NAMALWA (cell line): ENCODE measurements at regions not wholly inside any gene's neighbourhood (a gene's known extent, or its start where the extent isn't known, plus 50 kb on each side); places are given as distances from the start of the nearest gene placed in this dataset.

Source experiments
- DNase-seq: peaks from one replicate; pipeline ENCODE4 v3.0.0-alpha.2; 2015; ENCODE audit warnings: low spot score

DNA sequence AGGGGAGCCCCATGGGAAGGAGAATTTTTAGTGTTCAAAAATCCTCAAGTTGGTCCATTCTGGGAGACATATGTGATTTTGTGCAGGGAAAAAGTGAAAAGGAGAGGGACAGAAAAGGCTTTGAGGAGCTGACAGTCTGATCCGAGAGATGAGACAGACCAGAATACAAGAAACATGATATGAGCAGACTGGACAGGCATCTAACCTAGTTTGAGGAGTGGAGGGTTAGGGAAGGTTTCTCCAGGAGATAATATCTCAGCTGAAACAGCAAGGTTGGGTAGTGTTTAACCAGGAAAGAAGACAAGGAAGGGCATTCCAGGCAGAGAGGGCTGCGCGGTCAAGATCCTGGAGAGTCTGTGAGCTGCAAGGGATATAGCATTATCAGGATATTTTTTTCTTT, 101.4 kb upstream of the NCAM1 start:
- DNase-seq = no peak

DNA sequence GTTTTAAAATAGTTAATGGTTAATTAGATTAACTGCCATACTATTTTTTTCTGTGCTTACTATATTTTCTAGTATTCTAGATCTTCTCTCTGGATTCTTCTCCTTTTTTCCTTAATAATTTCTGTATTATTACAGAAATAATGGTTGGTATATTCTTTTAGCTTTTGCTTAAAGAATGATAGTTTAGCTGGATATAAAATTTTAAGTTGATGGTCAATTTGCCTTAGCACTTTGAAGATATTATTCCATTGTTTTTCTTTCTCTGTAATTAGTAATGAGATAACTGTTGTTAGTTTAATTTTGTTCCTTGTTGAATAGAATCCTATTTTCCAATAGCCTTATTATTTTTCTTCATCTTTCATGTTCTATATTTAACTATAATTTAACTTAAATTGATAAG, 99.9 kb upstream of the NCAM1 start:
- DNase-seq = no peak

DNA sequence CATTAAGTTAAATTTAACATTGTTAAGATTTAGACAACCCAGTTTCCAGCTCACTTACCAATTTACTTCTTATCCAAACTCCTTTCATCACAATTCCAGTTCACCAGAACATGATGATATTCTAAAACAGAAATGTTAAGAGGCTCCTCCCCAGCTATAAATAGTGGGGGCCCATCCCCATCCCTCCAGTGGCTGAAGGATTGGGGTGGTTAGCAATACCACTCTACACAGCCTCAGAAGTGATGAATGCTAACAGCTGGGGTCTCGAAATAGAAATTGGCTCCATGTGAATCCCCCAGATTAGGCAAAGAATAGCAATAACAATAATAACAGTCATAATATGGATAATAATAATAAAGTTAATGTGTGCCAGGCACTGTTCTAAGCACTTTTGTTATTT, 97.9 kb upstream of the NCAM1 start:
- no peak for DNase-seq

DNA sequence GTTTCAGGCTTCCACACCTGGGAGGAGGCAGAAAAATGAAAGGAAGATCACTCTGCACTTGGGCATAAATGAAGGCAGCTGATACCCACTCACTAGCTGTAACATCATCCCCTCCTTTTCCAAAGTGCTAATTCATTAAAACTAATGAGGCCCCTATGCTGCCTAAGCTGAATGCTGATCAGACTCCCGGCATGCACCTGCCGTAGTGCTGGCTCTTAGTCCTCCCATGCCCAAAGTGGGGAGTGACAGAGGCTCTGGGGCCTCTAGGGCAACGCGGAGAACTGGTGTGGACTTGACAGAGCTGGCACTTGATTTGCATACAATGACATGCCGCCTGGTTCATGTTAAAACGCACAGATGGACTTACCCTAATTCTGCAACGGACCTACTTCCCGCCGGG, 96.5 kb upstream of the NCAM1 start:
- no peak for DNase-seq

DNA sequence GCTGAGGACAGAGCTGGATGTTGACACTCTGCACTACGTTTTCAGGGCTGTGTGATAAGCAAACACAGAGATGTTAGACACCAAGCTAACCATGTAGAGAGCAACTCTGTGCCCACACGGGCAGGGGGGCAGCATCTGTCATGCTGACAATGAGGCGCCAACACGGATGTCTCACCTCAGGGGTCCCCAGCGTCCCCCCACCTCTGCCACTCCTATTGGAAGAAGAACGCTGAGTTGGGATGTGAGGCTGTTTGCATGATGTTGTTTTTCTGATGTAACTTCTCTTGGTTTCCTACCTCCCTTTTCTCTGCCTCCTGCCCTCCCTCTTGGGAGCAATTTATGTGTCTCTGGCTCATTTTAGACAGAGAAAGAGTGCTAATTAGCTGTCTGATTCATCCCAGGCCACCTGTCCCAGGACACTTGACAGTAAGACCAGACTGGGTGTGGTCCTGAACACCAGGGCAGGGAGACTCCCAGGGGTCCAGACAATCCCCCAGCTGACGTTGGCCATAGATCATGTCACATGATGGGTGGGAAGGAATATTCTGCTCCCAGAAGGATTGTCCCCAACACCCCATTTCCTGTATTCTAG, 89.2 kb upstream of the NCAM1 start:
- DNase-seq = no peak

DNA sequence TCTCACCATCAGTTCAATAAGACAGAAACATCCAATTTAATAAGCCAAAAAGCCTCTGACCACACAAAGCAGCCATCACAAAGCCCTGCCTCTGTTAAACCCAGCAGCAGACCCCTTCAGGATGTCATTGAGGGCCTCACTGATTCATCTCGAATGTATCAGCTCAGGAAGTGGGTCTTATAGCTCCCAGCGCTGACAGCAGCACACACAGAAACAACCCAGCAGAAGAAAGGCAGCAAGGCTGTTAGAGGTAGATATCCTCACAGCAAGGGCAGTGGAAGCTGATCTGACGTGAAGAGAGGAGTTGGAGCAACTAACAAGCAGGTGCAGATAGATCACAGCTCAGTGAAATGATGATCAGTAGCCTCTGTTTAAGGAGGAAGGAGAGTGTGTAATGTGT, 86.2 kb upstream of the NCAM1 start:
- no peak for DNase-seq

DNA sequence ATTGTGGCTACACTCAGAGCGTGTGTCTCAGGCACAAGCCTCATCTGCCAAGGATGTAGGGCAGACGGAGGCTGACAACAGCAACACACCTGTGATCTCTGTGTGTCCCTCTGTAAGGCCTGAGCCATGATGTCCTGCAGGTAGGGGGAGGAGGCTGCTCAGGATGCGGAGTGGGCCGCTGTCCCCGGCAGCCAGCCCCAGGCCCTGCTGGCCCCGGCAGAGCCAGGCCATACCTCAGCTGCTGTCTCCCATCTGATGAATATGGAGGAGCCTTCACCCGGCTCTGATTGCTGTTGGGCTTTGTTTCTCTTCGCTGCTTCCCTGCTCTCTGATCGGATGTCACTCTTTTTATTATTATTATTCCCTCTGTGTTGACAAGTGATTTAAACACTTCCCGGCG, 83.6 kb upstream of the NCAM1 start:
- DNase-seq = no peak

DNA sequence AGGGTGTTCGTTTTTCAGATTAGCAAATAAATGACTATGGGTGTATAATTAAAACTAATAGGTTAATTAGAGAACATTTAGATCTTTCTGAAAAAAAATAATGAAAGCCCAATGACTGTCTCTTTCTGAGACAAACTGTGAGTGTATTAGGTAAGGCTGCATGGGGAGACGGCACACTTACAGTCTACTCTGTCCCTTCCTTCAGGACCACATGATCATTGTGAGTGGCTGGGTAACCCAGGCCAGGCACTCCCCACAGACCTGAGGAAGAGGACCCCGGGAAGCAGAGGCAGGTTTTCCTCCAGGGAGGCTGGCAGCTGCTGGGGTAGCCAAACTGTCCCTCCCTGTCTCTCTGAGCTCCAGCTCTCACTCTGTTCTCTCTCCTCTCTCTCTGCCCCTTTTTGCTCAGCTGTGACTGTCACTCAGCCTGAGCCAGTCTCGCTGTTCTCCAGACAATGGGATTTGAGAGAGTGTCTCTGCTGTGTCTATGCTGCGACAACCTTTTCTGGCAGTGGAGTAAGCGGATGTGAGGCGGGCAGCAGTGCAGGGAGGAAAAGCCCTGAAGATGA, 83.1 kb upstream of the NCAM1 start:
- DNase-seq = no peak

DNA sequence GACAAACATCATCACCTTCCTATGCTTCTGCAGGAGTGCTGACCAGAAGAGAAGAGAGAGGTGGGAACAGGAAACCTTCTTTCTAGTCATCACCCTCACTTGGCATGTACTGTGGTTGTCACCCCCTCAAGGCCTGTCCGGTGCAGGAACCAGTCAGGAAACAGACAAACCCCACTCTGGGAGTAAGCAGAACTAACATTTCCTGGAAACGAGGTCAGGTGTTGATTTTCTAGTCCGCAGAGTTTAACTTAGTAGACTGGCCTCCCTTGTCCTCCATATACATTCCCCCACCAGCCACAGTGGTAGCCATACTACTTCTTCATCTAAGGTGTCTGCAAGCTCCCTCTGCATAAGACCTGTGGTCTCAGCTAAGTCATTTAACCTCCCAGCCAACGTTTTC, 80.7 kb upstream of the NCAM1 start:
- no peak for DNase-seq

DNA sequence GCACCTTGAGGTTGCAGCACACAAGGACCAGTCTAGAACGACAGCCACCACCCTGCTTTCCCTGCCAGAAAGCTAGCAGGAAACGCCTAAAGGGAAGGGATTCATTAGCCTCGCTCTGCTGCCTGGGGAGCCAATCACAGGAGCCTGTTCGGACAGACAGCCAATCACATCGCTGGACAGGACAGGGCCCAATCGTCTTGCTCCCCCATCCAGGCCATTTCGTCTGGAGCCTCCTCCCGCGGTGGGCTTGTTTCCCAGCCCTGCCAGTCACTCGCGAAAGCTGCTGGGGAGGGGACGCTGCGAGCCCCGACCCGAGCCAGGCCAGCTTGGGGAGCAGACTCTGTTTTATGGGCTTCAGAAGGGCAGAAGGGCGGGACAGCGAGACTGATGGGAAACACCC, 79.8 kb upstream of the NCAM1 start:
- no peak for DNase-seq

DNA sequence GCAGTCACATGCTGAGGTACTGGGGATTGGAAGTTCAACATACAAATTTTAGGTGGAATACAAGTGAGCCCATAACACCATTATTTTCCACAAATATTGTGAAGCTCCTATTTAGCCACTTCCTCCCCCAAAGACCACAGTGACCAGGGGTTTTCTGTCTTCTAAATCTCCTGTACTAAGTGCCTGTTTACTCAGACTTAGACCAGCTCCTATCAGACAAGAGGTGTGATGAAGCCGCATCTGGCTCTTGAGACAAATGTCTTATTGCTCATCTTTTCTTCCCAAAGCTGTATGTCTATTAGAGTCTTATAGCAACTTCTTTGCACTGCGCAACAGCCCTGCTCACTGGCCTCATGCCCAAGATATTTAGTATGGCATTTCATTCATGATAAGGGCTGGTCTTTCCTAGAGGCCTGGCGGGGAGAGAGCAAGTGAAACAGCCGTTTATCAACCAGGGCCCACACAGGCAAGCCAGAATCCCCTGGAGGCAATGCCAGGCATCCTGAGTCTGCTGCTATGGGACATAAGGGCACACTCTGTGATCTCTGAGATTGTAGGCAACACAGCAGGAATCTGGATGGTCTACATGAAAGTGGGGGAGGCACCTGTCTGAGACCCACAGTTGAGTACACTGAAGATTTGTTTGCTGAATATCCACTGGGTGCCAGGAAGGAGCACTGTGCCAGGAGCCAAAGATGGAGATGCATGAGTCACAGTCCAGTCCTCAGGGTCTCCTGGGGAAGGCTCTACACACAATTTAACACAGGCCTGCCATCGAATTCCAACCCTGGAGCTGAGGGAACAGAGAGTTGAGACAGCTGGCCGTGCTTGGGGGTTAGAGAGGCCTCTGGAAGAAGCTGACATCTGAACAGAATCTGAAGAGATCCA, 78.5 kb upstream of the NCAM1 start:
- no peak for DNase-seq

DNA sequence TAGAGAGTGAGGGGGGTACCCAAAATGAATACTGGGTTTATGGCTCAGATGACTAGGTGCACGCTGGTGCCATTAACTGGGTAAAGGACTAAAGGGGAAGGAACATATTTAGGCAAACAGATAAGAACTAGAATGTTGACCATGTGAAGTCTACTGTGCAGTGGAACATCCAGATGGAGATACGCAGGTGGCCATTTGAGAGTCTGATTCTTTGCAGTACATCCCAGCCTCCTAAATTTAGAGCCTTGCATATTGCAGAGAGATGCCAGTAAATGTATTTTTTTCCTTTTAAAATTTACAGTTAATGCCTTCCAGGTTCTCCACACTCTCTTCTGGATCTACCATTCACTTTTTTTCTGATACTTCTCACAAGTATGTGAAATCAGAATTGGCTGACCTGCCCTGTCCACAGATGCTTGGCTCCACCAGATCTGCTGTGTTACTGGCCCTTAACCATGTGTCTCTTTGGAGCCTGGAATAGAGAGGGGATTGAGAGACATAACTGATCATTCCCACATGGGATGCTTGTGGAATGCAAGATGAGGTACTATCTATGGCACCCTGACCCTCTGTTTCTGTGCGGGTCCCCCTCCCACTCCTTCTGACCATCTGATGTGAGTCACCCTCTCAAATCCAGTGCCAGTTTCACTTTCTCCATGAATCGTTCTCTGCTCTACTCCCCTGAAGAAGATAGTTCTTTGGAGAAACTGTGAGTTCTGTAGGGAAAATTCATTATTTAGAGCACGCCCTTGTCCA, 77.0 kb upstream of the NCAM1 start:
- no peak for DNase-seq

DNA sequence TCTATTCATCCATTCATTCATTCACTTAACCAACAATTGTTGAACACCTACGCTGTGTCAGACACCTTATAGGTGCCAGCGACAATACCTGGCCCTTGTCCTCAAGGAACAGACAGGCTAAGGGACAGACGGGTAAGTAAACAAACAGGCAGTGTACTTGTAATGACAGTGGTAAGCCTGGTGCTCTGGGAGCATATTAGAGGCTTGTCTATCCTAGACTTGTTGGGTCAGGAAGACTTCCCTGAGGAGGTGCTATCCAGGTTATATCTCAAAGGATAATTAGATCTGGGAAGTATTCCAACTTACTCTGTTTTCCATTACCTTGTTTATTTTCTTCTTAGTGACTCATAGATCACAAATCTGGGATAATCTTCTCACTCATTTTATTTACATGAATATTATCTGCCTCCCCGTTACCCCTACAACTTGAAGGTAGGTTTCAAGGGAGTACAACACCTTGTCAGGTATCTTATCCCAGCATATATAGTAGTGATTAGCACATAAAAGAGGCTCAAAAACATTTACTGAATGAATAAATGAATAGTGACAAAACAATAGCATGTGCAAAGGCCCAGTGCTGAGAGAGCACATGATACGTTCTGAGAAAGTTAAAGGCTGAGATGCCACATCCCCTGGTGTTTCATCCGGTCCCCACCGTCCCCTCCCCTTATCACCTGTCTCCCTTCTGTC, 75.3 kb upstream of the NCAM1 start:
- DNase-seq = no peak

DNA sequence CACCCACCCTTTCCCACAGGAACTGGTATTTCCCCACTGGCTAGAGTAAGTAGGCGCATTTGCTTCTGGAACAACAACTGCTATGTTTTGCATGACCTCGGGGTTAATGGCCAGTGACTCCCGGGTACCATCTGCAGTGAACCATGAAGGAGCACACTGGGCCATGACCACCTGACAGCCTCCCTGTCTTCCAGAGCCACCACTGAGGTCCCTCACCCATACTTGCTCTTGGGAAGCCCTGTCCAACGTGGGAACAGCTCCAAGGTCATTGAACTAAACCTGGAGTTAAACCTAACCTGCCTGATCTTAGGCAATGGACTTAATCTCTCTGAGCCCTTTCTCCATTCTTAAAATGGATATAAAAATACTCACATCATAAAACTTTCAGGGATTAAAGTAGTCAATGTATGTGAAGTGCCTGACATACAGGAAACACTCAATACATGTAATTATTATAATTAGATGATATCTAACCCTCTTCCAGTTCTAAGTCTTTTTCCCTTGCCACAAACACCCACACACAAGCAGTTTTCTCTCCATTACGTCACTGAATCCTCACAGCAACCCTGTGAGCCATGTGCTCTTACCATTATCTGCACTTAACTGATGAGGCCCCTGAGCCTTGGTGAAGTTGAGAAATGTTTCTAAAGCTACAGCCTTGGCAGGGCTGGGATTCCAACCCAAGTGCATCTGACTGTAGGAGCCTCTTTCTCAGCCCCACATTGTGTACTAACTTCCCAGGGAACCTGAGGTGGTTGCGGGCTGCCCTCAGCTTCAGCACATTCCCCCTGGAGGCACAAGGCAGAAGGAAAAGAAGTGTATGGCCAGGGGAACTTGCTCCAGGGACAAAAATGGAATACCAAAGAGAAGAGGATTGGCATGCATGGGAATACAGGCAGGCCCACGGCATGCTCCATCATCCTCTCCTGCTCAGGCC, 74.5 kb upstream of the NCAM1 start:
- DNase-seq = no peak

DNA sequence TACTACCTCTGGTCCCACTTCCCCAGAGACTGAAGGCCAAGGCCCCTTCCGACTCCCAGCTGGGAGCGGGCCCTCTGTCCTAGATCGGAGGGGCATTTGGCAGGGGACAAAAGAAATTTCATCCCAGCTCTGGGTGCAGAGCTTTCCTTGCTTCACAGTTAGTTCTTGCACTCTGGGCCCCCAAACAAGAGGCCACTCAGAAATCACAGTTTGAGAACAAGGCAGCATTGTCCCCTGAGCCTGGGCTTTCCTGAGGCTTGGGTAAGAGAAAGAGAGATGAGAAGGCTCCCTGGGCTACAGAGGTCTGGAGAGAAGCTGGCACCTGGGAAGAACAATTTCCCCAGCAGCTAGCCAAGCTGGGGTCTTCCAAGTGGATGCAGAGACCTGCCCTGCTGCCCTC, 71.8 kb upstream of the NCAM1 start:
- DNase-seq = no peak

DNA sequence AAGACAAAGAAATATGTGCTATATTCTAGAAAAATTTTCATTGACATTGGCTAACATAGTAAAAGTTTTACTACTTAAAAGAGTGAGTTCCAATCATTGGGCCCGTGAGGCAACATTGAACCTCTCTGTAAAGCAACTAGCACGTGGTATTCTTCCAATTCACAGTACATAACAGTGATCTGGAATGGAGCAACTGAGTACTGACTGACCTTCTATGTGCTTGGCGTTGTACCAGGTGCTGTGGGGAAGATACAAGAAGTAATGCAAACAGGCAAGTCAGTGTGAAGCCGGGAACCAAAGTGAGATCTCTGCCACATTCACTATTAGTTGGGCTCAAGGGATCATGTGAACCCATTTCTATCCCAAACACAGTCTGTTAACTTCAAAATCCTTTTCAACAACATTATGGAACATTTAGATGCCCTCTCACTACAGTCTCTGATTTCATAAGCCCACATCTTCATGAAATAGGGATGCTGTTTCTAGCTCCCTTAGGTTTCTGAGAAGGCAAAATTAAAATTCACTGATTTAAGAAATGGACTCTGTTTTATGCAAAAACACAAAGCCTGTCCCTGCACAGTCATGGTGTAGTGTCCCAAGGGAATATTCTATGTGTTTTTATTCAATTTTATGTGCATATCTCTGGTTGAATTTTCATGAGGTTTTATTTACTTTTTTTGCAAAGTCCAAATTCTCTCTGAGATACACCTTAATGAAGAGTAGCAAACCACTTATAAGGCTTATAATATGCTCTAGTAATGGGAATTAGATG, 61.8 kb upstream of the NCAM1 start:
- no peak for DNase-seq

DNA sequence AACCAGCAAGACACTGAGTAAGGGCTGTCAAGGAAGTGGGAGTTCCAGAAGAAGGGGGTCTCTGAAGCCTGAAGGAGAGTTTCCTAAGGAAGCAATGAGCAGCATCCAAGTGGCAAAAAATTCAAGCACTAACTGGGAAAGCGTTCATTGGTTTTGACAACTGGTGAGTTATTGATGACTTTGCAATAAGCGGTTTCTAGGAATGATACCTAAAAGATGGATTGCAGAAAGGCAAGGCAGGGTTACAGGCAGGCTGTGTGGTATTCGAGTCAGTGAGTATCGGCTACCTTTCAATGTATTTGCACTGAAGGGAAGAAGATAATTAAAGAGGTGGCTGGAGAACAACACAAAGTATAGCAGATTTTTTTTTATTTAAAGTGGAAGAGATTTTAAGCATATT, 59.3 kb upstream of the NCAM1 start:
- no peak for DNase-seq

DNA sequence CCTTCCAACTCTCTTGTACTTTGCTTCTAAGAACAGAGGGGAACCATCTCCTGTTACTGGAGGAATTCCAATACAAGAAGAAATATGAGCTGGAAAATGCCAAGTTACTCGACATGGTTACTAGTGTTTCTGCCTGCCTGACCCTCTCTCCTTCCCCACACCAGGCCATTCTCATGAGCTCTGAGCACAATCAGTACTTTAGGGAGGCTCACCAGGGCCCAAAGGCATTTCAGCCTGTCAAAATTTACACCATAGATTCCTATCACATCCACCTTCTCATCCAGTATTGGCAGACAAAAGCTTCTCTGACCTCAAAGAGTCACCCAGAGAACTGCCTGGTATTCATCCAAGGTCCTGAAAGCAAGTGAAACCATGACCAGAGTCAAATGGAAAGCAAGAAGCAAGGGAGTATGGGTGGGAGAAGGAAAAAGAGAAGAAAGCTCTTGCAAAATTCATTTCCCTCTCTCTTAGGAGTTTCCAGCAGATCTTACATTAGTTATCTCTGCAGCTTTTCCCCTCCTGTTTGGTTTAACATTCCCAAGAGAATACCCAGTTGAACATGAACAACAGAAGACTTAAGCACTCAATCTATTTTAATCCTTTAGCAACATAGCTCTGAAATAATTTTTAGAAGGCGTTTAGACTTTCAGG, 58.7 kb upstream of the NCAM1 start:
- DNase-seq = no peak

DNA sequence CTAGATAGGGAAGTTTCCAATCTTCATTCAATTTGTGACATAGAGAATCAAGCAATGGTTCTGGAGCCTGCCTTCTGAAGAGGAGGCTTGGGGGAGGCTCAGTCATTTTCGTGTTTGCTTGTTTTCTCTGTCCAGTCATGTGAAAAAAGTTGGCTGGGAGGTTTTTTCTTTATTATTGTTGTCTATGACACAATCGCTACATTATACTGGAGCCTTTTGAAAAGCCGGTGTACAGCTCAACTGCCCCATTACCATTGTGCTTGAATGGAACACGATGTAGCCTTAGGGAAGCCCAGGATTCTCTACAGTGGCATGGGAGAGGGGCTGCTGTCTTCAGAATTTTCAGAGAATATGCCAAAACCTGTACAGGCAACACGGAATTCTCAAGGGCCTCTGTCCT, 57.9 kb upstream of the NCAM1 start:
- no peak for DNase-seq

DNA sequence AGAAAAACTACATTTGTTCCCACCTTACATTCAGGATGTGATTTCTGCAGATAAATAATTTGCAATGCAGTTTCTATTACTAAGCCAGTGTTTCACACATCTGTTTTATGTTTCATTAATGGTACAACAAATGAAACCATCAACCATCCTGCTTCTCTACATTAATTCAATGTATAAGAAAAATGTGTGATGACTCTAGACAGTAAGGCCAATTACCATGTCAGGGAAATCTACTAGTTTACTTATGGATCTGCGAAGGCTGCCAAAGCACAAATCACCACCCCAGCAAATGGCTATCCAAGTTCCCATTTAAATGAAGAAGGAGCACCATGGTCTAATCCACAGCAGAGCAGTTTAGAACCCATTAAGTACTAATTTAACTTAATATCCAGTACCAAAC, 50.1 kb upstream of the NCAM1 start:
- no peak for DNase-seq
